Activated CD8-positive, alpha-beta memory T cell treated with anti-CD3 and anti-CD28 coated beads, Interleukin-2, amount 50 U/mL, for 1 hour (primary cell): ENCODE measurements at regions not wholly inside any gene's neighbourhood (a gene's known extent, or its start where the extent isn't known, plus 50 kb on each side); places are given as distances from the start of the nearest gene placed in this dataset.
"Not testable (repeated sequence)": the region's sequence is repeated elsewhere in the genome, so short reads cannot be mapped to it uniquely, and the experiment has no call there.

Experiments
- DNase-seq: peaks from one replicate; pipeline ENCODE4 v3.0.0-alpha.2; 2020; ENCODE audit errors: extremely low read depth

- DNase-seq: no peak
Observed at GRCh38 chr9:78963911-78964310, 607.9 kb upstream of the TLE4 start.

DNA sequence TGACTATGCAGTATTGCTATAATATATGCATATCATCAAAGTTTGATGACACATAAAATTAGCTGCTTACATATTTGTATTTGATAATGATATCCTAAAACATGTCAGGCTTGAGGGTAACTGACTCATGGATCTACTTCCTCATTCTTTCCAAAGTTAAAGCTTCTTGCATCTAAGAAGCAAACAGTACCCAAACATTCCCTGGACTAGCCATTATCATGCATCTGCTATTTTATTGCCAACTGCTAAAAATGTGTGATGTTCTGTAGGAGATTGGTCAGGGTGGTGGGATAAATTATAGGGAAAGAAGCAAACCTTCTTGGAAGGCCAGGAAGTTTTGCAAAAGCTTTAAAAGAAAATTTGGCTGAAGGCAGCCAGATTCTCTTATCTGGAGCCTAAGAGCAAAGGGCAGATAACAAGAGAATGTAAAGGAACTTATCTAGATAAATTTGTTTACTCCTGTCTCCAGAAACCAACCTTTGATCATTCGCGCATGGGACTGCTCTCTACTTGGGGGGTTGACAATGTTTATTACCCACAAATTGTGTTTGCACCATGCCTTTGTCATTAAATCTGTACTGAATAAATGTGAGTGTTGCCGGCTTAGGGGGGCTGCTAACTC is 604.1 kb upstream of the TLE4 start:
- no peak for DNase-seq

- no peak for DNase-seq
Observed at GRCh38 chr9:78970375-78970774, 601.4 kb upstream of the TLE4 start.

DNA sequence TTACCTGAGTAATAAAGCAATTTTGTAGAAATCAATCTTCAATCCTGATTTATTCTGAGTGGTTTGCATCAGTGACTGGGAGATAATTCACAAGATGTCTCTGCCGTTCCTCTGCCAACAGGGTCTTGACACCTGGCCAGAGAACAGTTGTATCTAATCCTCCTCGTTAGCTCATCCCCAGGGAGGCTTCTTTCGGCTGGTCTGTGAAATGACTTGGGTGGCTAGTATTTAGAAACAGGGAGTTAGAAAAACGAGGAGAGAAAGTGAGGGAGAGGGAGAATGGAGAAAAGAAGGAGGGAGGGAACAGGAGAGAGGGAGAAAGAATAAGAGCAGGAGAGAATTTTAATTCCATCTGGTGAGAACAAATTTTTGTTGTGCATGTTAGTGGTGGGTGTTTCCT is 600.2 kb upstream of the TLE4 start:
- no peak for DNase-seq

DNA sequence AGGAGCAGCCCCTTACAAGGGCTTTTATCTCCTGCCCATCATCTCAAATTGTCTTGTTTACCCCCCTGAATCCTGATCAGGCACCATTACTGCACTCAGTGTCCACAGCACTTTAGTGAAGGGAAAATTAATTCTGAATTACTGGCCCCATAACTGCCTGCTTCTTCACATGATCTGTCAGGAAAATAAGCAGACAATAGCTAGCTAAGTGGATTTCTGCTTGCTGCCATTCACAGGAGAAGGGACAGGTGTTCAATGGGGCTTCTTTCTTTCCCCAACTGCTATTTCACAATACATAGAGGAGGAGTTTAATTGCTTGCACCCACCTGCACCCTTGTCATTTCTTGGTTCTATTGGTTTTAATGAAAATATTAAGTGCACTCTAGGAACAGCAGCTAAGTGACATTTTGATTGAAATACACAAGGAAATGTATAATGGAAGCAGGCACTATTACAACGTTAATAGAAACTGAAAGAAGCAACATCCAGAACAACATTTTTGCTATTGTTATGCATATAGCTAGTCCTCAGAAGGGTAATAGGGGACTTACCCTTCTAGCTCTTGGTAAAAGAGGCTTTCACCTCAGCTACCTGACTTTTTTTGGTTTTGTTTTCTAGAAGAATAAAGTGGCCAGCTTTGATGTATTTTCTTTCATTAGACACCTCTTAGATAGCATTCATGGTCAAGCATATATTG is 599.3 kb upstream of the TLE4 start:
- DNase-seq: no peak

GRCh38 chr9:78973907-78974306 is 597.9 kb upstream of the TLE4 start:
- DNase-seq: no peak

DNA sequence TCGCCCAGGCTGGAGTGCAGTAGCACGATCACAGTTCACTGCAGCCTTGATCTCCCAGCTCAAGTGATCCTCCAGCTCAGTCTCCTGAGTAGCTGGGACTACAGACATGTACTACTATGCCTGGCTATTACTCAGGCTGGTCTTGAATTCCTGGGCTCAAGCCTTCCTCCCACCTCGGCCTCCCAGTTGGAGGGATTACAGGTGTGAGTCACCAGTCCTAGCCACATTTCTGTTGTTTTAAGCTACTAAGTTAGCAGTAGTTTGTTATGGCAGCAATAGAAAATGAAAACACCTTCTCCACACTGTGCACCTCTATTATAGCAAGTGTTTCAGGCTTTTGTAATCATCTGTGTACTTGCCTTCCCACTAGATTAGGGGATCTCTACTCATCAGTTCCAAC is 588.9 kb upstream of the TLE4 start:
- DNase-seq: no peak

DNA sequence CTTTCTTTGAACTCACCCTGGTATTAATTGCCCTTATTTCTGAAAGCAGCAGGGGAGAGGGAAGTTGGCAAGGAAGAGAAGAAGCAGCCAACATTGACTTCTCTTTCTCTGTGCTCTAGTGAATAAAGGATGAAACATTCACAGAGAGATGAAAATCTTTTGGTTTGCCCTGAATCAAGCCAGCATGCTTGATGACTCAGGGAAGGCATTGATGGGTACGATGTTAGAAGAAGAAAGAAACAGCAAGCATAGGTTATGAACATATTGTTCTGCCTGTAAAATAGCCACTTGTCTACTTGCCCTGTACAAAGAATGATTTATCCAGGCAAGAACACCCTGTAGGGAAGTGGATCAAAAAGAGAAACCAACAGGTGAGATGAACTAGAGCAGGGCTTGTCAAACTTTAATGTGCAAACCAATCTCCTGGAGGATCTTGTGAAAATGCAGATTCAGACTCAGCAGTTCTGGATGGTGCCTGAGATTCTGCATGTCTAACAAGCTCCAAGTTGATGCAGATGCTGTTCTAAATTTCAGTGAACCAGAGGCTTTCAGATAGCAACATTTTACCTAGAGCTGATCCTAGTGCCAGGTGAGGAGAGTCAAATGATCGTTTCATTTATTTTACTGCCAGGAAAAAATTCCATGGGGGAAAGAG is 586.6 kb upstream of the TLE4 start:
- DNase-seq: no peak

GRCh38 chr9:78986446-78986845 is 585.3 kb upstream of the TLE4 start:
- DNase-seq: no peak

- no peak for DNase-seq
Observed at GRCh38 chr9:78989031-78989658, 582.6 kb upstream of the TLE4 start.

DNA sequence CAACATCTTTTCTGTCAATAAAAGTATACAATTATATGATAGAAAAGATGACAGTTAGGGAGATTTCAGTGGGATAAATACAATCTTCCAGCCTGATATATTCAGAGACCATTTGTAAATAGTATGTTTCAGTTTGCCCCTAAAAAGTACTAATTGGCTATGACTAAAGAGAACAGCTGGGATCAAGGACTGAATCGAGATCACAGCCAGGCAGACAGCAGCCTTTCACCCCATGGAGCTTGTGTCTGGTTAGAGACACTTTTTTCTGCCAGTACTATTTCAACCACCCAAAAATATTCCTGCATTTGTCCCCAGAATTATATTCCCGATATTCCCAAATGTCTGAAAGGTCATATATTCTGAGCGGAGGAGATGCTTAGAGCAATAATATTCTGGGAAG is 577.3 kb upstream of the TLE4 start:
- no peak for DNase-seq

DNA sequence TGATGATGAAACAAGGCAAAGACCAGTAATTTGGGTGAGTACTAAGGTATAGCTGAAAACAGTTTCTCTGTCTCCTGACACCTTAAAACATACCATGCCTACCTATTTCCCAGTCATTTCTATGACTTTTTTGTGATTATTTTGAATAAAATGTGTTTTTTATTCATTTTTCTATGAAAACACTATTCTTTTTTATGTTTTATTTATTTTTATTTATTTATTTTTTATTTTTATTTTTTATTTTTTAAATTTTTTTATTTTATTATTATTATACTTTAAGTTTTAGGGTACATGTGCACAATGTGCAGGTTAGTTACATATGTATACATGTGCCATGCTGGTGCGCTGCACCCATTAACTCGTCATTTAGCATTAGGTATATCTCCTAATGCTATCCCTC is 576.8 kb upstream of the TLE4 start:
- DNase-seq: not testable (repeated sequence)

DNA sequence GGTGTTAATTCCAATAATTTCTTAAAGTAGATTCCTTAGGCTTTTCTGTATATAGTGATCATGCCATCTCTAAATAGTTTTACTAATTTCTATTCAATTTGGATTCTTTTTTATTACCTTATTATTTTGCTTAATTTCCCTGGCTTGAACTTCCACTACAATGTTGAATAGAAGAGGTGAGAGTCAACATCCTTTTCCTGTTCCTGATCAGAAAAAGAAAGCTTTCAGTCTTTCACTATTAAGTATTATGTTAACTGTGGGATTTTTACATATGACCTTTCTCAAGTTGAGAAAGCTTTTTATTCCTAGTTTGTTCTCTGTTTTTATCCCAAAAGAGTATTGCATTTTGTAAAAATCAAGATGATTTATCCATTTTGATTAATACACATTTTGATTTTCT is 574.5 kb upstream of the TLE4 start:
- DNase-seq: no peak

DNA sequence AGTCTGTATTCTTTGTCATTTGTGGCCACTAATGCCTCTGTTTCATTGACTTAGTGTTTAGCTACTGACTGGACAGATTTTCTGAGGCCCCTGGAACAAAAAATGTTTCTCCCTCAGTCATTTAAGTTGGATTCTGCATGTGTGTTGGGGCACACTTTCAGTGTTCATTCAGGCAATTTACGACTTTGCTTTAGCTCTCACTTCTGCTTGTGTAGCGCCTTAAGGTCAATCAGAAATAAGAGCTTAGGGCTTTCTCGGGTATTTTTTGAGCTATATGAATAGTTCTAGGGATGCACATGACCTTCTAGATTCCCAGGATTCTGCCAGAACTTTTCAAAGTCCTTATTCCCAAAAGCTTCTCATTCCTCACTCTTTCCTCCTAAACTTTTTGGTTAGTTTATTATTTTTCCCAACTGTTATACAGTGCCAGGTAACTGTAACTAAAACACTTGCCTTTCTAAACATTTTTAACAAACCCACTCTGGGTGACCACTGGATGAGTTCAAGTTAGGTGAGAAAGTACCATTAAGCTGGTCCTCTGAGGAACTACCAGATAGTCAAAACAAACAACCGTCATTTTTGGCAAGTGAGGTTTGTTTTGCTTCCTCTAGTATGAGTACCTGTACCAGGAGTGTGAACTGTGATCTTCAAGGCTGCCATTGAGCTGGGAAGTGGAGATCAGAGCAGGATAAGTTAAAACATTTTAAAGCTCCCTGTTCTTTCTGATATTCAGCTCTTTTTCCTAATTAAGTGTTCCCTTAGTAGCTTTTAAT is 571.3 kb upstream of the TLE4 start:
- DNase-seq: no peak

GRCh38 chr9:79001012-79001411 is 570.8 kb upstream of the TLE4 start:
- no peak for DNase-seq

- no peak for DNase-seq
Observed at GRCh38 chr9:79003514-79003913, 568.3 kb upstream of the TLE4 start.

DNA sequence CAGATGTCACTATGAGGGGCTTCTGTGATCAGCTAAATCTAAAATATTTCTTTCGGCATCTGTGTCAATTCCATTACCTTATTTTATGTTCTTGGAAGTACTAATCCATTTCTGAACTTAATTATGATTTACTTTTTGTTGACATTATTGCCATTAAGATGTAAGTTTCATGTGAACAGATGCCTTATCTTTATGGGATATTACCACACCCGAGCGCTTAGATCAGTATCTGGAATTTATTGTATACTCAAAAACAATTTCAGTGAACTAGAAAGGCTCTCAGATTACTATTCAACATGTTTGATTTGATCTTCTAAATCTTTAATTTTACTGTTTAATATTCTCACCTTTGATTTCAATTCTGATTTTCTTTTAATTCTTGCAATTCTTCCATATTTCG is 567.7 kb upstream of the TLE4 start:
- no peak for DNase-seq

GRCh38 chr9:79006546-79006945 is 565.2 kb upstream of the TLE4 start:
- no peak for DNase-seq

DNA sequence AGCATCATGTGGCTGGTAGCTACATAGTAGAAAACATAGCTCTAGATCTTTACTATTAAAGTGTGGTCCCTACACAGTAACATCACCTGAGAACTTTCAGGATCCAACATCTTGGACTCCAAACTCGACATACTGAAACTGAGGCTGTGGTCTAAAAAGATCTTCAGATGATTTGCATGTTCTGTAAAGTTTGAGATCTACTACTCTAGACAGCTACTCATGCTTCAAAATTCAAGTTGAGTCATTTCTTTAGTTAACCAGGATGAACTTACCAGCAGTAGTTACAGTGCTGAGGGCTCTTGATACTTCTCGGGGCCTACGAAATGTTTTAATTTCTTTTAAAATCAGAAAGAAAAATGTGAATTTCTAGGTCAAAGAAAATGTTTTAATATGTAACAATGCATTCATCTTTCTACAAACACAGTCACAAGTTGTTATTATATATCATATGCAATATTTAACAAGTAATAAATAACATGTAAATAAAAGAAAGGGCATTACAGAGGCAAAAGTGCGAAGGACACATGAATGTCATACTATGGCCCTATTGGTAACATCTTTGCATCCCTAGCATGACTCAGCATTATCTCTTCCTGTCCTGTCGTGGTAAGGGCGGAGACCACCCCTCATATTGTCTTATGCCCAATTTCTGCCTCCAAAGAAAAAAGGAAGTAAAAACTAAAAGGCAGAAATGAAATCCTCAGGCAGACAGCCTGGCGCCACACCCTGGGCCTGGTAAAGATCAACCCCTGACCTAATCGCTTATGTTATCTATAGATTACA is 563.9 kb upstream of the TLE4 start:
- no peak for DNase-seq

GRCh38 chr9:79008916-79009315 is 562.8 kb upstream of the TLE4 start:
- DNase-seq: no peak

DNA sequence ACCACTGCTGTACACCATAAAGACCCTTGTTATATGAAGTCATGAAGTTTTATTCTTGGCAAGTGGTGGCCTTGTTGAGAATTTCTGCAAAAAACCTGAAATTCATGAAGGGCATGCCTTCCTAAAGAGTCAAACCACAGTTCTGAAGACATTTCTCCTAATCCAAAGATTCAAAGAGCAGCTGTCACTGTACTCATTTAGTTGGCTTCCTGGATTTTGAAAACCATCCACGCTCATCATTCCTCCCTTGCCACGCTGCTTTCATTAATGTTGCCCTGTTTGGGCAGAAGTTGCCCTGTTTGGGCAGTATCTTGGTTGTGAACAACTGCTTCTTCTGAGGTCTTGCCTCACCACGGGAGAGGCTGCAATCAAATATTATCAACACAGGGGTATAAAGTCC is 560.3 kb upstream of the TLE4 start:
- DNase-seq: no peak
